Left kidney (tissue), 1 donor: ENCODE measurements at regions not wholly inside any gene's neighbourhood (a gene's known extent, or its start where the extent isn't known, plus 50 kb on each side); places are given as distances from the start of the nearest gene placed in this dataset.

Experiments
- DNase-seq: peaks from one replicate; pipeline ENCODE4 v3.0.0-alpha.2; 2013

DNA sequence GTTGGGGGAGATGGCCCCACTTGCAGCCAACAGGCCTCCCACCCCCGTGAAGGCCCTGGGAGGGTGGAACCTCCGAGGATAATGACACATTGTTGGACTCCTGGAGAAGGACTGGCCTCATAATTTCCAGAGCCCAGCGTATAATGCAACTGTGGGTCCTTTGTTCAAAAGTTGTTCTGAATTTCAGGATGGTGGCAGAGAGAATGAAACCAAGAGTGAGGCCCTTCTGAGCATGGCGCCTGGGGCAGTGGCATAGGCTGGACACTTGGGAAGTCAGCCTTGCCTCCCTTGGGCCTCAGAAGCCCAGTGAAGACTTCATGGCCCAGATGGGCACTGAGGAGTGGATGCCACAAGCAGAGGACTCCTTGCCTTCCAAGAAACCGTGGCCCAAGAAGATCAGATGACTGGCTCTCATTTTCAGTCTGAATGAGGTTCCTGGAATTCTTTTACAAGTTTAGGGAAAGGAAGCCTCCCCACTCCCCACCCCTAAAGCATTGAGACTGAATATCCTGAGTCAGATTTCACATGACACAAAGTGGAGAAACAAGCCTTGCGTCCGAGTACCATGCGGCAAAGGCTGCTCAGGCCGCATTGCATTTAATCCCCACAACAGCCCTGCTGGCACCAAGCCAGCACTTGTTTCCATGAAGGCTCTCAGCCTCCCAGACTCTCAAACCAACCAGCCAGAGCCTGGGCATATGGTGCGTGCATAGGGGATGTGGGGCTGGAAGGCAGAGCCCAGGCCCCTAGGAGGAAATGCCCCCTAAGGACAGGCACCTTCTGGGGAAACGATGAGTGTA lies 96.7 kb upstream of the SMIM23 start:
- DNase-seq: no peak

DNA sequence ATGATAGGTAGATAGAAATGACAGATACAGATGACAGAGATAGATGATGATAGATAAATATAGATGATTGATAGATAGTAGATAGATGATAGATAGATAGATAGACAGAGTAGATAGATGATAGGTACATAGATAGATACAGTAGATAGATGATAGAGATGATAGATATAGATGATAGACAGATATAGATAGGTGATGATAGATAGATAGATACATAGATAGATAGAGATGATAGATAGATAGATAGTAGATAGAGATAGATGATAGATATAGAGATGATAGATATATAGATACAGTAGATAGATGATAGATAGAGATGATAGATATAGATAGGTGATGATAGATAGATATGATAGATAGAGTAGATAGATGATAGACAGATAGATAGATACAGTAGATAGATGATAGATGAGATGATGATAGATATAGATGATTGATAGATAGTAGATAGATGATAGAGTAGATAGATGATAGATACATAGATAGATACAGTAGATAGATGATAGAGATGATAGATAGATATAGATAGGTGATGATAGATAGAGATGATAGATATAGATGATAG lies 95.7 kb upstream of the SMIM23 start:
- DNase-seq: no peak

DNA sequence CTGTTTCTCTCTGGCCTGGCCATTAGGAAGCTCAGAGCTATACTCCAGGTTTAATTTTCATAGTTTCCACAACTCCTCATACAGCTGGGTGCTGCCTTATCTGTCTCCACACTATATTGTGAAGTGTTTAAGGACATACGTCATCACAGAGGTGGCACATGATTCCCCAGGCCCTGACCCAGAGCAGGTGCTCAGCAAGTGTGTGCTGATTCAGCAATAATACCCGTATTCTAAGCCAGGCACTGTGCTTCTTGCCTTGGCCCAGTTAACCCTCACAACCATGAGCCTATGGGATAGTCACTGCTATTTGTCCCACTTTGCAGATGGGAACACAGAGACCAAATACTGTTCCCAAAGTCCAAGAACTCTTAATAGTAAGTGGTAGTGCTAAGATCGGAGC lies 93.5 kb upstream of the SMIM23 start:
- no peak for DNase-seq

DNA sequence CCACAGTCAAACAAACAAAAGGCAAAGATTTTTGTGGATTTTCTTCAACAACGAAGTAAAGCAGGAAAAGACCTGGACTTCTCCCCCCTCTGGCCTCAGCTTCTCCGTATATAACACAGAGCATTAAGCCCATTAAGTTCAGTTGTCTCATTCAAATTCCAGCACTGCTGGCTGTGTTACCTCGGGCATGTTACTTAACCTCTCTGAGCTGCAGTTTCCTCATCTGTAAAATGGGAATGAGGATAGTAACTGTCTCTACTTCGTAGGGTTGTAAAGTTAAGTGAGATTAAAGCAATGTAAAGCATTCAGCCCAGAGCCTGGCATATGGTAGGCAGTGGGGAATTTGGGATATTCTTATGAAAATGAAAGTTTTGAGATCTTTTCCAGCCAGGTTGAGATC lies 92.7 kb upstream of the SMIM23 start:
- DNase-seq: no peak

DNA sequence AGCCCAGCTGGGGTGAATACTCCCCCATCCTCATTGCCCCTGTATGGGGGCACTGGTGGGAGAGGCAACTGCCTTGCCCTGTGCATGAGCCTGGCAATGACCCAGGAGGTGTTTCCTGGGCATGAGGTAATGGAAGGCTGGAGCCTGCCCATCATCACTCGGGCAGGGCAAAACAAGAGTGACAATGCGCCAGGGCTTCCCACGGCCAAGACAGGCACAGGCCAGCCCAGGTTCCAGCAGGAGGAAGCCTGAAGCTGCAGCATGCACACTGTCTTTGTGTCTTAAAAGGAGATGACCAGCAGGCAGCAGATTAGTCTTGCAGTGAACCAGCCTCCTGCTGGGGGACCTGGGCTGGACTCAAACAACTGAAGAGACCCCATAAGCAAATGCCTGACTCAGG lies 92.2 kb upstream of the SMIM23 start:
- no peak for DNase-seq

DNA sequence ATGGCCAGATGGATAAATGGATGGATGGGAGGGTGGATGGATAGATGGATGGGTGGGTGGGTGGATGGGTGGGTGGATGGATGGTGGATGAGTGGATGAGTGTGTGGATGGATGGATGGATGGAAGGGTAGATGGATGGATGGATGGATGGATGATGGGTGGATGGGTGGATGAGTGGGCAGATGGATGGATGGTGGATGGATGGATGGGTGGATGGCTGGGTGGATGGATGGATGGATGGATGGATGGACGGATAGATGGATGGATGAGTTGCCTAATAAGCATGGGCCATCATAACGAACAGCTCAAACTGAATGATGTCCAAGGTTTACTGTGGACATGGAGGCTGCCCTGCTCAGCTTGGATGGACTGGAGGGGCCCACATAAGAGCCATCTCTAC lies 89.8 kb upstream of the SMIM23 start:
- DNase-seq: no peak

DNA sequence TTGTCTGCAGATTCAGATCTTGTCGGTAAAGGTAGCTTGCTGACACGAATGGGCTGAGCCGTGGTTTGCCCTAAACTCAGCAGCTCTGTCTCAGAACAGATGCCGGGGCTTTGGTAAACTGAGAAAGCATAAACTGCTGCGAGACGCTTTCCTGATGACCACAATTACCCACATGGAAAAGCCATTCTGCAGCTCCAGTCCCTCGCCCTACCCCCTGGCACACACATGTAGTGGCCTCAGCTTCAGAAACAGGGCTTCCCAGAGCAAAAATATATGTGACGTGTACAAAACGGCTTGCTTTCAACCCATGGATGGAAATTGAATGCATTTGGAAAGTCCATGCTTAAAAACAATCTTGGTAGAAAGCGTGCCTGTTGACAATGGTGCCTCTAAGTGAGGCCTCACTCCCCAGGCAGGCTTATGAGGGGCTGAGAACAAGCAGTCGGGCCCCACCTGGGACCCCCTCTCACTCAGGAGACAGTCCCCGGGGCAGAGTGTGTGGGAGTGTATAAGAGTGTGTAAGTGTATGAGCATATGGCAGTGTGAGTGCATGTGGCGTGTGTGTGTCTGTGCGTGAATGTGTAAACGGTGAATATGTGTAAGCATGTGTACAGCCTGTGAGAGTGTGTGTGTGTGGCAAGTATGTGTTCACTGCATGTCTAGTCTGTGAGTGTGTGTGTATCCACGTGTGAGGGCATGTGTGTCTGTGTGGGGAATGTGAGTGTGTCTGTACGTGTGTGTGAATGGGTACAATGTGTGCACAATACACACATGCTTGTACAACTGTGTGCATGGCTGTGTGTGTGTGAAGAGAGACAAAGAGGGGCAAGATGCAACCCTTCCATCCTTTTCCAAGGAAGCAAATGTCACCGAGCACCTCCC lies 88.2 kb upstream of the SMIM23 start:
- no peak for DNase-seq

DNA sequence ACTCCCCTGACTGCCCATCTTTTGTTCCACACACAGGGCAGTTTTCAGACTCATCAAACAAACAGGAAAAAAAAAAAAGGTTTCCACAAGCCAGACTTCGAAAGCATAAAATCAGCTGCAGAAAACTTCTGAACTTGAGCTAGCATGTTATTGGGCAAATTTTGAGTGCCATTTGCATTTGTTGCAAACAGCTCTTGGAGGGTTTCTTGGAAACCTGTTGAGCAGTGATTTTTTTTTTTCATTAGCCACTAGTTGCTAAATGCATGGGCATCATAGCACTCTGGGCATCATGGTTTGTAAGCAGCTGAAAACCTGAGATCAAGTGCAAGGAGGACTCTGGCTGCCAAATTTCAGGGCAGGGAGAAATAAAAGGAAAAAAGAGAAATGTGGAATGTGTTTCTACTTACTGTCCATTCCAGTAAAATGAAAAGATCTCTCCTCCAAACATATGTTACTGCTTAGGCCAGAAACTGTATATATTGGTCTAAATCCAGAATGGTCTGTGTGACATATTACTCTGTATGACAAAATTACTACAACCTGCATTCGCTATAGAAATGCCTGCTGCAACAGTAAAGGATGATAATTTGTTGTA lies 85.2 kb upstream of the SMIM23 start:
- DNase-seq: no peak

DNA sequence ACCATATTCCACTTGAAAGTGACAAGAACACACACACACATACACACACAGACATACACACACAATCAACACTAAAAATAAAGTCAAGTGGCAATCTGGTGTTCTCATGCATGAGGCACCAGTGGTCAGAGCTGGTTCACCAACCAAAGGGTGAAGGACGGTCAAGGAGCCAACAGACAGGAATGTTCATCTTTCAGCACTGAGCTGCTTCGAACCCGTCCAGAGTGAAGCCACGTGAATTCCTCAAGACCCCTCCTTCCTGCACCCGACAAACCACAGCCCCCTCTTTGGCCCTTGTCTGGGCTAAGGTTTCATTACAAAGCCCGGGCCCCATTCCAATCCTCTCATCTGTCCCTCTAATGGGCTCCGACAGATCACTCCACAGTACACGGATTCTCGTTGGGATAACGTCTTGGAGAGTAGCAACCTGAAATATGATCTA lies 84.5 kb upstream of the SMIM23 start:
- no peak for DNase-seq

DNA sequence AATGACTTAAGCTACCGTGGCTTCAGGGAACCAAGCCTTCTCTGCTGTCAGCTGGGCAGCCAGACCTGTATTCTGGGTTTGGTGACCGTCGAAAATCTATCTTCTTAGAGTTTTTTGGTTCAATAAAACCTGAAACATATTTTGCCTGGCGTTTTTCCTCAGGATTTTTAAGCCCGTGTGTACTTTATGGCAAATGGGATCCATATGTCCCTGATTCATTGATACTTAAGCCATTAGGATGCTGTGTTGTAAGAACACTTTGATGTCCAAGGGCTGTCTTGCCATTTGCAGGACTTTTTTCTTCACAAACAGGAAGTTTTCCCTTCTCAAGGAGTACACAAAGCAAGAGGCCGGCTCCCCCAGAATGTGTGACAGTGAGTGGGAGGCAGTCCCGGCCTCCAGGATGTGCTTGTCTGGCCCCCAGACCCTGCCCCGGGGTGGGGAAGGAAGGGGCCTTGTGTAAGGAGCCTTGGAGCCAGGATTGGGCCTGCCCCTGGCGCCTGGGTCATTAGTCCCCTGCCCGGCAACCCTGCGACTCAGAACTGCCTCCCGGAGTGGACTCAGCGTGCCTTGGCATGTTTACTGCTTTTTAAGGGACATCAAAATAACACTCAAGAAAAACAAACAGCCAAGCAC lies 83.4 kb upstream of the SMIM23 start:
- no peak for DNase-seq

DNA sequence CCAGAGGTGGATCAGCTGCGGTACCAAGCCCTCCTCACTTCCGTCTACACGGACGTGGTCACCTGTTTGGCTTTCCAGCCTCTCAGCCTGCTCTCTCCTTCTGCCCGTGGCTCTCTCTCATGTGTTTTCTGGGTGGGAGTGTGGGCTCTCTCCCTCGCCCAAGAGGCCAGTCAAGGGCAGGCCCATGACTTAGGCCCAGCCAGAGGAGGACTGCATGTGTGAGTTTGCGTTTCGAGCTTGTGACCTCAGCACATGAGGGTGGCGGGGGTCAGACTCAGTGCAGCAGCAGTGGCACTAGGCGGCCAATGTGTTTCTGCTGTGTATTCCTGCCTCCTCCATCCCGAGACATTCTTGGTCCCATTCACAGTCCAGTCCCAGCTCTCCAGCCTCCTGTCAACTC lies 82.5 kb upstream of the SMIM23 start:
- no peak for DNase-seq

DNA sequence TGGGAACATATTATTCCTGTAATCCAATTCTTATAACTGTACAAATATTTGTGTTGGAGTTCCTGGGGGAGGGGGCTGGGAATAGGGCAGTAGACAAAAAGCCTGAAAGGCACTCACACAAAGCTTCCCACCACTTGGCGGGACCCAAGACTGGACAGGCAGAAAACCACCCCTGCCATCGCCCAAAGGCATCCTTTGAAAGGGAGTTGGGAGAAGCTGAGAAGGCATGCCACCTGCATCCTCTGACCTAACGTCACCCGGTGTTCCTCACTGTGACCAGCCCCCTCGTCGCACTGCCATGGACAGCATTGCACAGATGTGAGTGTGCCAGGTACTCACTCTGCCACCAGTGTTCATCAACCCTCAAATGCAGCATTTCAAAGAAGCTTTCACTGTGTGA lies 80.6 kb upstream of the SMIM23 start:
- DNase-seq: no peak

DNA sequence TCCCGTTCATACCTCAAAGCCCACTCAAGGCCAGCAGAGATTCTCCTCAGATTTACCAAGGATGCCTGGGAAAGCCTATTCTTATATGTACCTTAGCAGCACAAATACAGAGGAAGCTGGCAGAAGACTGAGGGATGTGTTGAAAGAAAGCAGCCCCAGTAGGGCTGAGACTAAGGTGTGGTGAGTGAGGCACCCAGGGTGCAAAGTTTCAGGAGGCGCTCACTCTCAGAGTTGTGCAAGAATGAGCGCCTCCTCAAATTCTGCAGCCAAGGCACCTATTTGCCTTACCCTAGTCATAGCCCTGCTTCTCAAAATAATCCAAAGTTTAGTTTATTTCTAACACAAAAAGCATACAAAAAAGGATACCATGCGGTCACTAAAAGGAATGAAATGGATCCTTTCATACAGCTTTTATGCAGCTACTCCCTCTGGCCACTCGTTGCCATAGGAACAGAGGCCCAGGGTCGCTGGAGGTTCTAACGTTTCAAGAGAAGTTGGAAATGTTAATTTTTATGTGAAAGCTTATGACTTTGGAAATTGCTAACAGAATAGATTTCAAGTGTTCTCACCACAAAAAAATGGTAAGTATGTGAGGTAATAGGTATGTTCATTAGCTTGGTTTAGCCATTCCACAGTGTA lies 79.7 kb upstream of the SMIM23 start:
- DNase-seq: no peak

DNA sequence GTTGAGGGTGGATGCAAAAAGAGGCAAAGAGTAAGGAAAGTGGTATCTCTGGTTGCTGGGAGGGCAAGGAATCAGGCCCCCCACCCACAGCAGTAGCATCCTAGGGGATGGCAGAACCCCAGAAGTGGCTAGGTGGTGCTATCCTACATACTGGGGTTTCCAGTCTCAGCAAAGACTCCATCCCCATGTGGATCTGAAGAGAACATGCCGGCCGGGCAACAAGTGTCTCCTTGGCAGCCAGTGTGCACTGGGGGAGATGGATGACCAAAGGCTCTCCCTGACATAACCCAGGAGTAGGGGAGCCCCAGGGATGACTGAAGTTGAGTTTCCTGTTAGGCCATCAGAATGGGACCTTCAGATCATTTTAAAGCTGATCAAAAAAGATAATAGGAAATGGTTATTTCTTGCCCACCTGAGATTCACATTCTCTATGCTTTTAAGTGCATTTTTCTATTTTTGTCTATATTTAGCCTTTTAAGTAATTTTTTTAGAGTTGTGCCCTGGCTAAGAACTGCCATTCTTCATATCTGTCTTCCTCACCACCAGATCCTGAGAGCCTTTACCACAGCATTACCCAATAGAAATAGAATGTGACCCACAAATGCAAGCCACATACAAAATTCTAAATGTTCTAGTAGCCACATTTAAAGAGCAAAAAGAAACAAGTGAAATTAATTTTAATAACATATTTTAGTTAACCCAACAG lies 78.7 kb upstream of the SMIM23 start:
- DNase-seq: no peak

DNA sequence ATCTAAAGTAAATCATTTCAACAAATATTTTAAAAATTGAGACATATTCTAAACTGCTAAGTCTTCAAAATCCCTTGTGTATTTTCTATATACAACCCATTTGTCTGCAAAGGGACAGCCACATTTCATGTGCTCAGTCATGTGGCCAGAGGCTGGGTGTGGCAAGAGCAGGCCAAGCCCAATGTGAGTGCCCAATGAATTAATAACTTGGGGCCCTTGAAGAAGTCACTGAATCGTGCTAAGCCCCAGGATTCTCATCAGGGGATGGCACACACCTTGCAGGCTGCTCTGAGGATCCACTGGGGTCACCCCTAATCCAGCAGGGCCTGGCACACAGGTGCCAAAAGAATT lies 78.2 kb upstream of the SMIM23 start:
- DNase-seq: no peak

DNA sequence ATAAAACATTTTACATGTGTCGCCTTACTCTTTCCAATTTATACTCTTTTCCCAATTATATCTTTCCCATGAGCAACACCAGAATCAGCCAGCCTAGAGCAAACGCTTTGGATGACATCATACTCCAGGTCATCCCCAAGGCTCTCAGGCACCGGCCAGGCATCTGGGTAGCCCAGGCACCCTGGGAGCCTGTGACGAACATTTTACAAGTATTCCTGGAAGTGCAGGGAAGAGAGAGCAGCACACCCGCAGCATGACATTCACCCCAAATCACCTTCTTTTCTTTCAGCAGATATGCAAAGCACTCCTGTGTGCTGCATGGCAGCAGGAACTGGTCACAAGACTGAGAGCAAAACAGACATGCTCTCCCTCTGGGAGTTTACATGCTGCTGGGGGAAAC lies 75.7 kb upstream of the SMIM23 start:
- DNase-seq: no peak

DNA sequence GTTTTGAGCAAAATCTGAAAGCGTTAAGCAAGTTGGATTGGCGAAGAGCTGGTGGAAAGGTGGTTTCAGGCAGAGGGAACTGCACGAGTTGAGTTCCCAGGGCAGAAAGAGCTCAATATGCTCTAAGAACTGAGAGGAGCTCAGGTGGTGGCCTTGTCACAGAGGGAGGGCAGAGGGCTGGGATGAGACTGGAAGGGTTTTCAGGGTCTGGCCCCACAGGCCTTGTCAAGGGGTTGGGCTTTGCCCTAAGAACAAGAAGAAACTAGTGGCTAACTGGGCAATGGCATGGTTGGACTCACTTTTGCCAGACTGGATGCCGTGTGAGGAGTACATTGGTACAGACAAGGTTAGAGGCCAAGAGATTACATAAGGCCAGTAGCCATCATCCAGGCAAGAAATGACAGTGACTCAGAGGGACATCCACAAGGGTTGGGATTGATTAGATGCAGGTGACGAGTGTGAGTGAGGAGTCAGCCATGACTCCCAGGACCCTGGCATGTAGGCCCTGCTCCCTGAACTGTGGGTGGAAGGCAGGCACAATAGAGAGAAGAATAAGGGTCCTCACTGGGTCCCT lies 75.1 kb upstream of the SMIM23 start:
- DNase-seq: no peak

DNA sequence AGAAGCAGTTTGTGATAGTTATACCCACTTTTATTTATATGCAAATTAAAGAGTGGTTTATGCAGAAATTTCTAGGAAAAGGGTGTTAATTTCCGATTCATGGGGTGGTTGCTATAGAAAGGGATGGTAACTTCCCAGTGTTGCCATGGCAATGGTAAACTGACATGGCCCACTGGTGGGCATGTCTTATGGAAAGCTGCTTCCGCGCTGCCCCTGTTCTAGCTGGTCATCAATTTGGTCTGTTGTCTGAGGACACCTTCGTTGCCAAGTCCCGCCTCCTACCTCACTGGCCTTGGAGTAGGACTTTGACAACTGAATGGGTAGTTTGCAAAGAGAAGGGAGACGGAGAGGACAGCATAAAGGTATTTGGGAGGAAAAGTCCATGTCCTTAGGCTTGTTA lies 74.0 kb upstream of the SMIM23 start:
- DNase-seq: no peak

DNA sequence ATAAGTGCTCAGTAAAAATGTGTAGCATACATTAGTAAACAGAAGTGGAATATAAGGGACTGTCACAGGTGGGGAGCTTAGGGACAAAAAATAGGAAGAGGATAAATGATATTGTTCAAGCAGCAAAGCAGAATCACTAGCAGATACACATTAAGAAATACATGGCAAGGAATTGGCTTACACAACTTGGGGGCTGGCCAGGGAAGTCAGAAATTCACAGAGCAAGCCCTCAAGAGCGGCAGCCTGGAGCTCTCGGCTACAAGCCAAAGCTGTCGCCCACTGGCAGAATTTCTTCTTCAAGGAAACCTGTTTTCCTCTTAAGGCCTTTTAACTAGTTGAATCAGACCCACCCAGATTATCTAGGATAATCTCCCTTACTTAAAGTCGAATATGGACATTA lies 73.0 kb upstream of the SMIM23 start:
- no peak for DNase-seq

DNA sequence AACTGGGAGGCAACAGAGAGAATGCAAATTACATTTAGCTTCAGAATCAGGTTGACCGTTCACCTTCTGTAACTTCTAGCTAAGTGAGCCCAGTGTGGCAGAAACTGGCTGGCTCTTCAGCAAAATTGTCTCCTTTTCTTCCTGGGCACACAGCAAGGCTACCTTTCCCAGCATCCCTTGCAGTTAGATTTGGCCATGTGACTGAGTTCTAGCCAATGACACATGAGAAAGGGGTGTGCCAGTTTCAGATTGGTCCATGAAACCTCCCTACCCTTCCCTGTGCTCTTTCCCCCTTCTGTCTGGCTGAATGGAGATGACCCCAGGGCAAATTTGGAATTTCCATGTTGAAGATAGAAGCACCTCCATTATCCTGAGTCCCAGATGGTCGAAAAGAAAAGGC lies 72.5 kb upstream of the SMIM23 start:
- DNase-seq: no peak

DNA sequence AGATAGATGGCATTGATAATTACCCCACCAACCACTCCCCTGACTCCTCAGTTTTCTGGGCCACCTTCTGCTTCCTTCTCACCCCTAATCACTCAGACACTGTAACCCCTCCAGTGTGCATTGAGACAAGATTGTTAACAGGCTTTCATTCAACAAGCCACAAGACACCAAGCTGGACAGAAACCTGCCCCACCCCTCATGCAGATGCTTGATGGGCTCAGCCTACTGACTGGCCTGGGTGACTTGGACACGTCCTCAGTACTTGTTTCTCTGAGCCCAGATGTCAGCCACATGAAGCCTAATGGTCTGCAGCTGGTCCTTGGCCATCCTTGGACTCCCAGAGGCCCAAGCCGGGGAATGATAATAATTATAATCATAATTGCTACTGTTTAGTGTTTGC lies 71.4 kb upstream of the SMIM23 start:
- no peak for DNase-seq
